Posterior vena cava (tissue), 2 donors: ENCODE measurements at regions not wholly inside any gene's neighbourhood (a gene's known extent, or its start where the extent isn't known, plus 50 kb on each side); places are given as distances from the start of the nearest gene placed in this dataset.

ENCODE experiments used
- DNase-seq: peaks from one replicate; pipeline ENCODE4 v3.0.0-alpha.2; 2020; ENCODE audit warnings: low spot score
- intact Hi-C, 2 donors: fragments of 100-400 bp; cut with DNase I; formaldehyde crosslinking; loops; one replicate each; pipeline versions ENCODE4 v1.14.1 to v1.14.2; 2022 to 2023
- donor health status: DM: yes; HTN: yes; CAD: no.
- donor health status: DM: yes; HTN: yes; CAD: no.

GRCh38 chr10:123556736-123557135 lies 109.4 kb upstream of the GPR26 start:
- intact Hi-C loops, result loop anchor here (5.0 to 10.0 kb wide), 2 partner anchors 424 to 512 kb away; no protein-coding TSS in a partner anchor
- no peak for DNase-seq

GRCh38 chr10:123557366-123558108 lies 108.6 kb upstream of the GPR26 start:
- intact Hi-C loops, result loop anchor here (5.0 to 10.0 kb wide), 2 partner anchors 425 to 513 kb away; no protein-coding TSS in a partner anchor

GRCh38 chr10:123558651-123559050 lies 107.5 kb upstream of the GPR26 start:
- intact Hi-C loops, result loop anchor here (5.0 to 10.0 kb wide), 2 partner anchors 426 to 514 kb away; no protein-coding TSS in a partner anchor
- DNase-seq, result no peak

More at GRCh38 chr10:123557366-123558108, 108.6 kb upstream of the GPR26 start:
- no peak for DNase-seq

- peak; percentile 91 for DNase-seq
- intact Hi-C loops, result loop anchor here (5.0 to 10.0 kb wide), 2 partner anchors 427 to 514 kb away; no protein-coding TSS in a partner anchor
Measured at GRCh38 chr10:123559066-123559822, 106.9 kb upstream of the GPR26 start.

GRCh38 chr10:123559823-123560092 lies 106.4 kb upstream of the GPR26 start:
- intact Hi-C loops, result loop anchor here (5.0 to 10.0 kb wide), 2 partner anchors 427 to 515 kb away; no protein-coding TSS in a partner anchor
- DNase-seq, result no peak

GRCh38 chr10:123560301-123561140 lies 105.6 kb upstream of the GPR26 start:
- DNase-seq, result no peak
- intact Hi-C loops, result no loop called here

GRCh38 chr10:123561141-123561440 lies 105.1 kb upstream of the GPR26 start:
- intact Hi-C loops, result no loop called here

GRCh38 chr10:123562387-123562786 lies 103.8 kb upstream of the GPR26 start:
- no peak for DNase-seq
- intact Hi-C loops, result no loop called here

More at GRCh38 chr10:123561141-123561440, 105.1 kb upstream of the GPR26 start:
- DNase-seq, result no peak

GRCh38 chr10:123562811-123563580 lies 103.2 kb upstream of the GPR26 start:
- intact Hi-C loops, result no loop called here
- no peak for DNase-seq

- no peak for DNase-seq
- intact Hi-C loops, result no loop called here
Measured at GRCh38 chr10:123563581-123563855, 102.6 kb upstream of the GPR26 start.

GRCh38 chr10:123563994-123564393 lies 102.2 kb upstream of the GPR26 start:
- intact Hi-C loops, result no loop called here
- no peak for DNase-seq

- intact Hi-C loops, result no loop called here
- no peak for DNase-seq
Measured at GRCh38 chr10:123564631-123565030, 101.5 kb upstream of the GPR26 start.

- no peak for DNase-seq
- intact Hi-C loops, result no loop called here
Measured at GRCh38 chr10:123565691-123566660, 100.2 kb upstream of the GPR26 start.

- intact Hi-C loops, result no loop called here
- no peak for DNase-seq
Measured at GRCh38 chr10:123567984-123568739, 98.0 kb upstream of the GPR26 start.

- intact Hi-C loops, result no loop called here
- DNase-seq, result no peak
Measured at GRCh38 chr10:123568751-123569150, 97.4 kb upstream of the GPR26 start.

GRCh38 chr10:123569436-123570035 lies 96.6 kb upstream of the GPR26 start:
- DNase-seq, result no peak
- intact Hi-C loops, result loop anchor here in 1 of 2 donors (10.0 kb wide), 1 partner anchor 815 kb away; no protein-coding TSS in a partner anchor
